ENCODE measurements at regions not wholly inside any gene's neighbourhood (a gene's known extent, or its start where the extent isn't known, plus 50 kb on each side); places are given as distances from the start of the nearest gene placed in this dataset.

- DNase-seq: no peak
- Histone ChIP-seq H3K27ac (ENCODE audit: low read depth, low read length) (no peak overlapping the region), H3K36me3 (ENCODE audit: control insufficient read depth, insufficient read depth, low read length) (no peaks in the 10 kb centered on the region), H3K4me1 (ENCODE audit: control insufficient read depth, insufficient read depth, low read length) (no peaks in the 10 kb centered on the region), H3K4me3 (ENCODE audit: low read length) (no peak overlapping the region), H3K27me3 (ENCODE audit: control insufficient read depth, insufficient read depth, low read length, poor library complexity, severe bottlenecking) (no peaks in the 10 kb centered on the region), H3K9me3 (ENCODE audit: control insufficient read depth, low read length) (no peaks in the 10 kb centered on the region), H3K9ac (ENCODE audit: extremely low read depth, low read length, poor library complexity, severe bottlenecking) (no peak overlapping the region)
- H3K4me1 Mint-ChIP-seq: no peaks in the 10 kb centered on the region
- 94 to 98% methylated on average over 4 of the region's 4 CpGs for WGBS, 2 experiments (ENCODE audit: insufficient coverage in 1 of 2, insufficient read length in 1 of 2)
- no peak overlapping the region for H3K4me3 Mint-ChIP-seq
- no peak for TF ChIP-seq CTCF (conservative IDR thresholded peaks at IDR 0.05)
- H3K27me3 Mint-ChIP-seq (ENCODE audit: insufficient read depth): no peaks in the 10 kb centered on the region
- H3K27ac Mint-ChIP-seq: no peak overlapping the region
- H3K36me3 Mint-ChIP-seq (ENCODE audit: low read depth): no peaks in the 10 kb centered on the region
- H3K9me3 Mint-ChIP-seq: no peaks in the 10 kb centered on the region
Measured at GRCh38 chr5:158559066-158559465, 540.6 kb downstream of the EBF1 start.

GRCh38 chr5:158553962-158554336 is 545.8 kb downstream of the EBF1 start:
- 88 to 100% methylated on average over 1 to 5 of the region's 5 CpGs for WGBS, 2 experiments (ENCODE audit: insufficient coverage in 1 of 2, insufficient read length in 1 of 2)
- peaks cover under 1% of the 10 kb centered on the region for H3K9me3 Mint-ChIP-seq
- no peaks in the 10 kb centered on the region for H3K9me3 ChIP-seq (ENCODE audit: control insufficient read depth, low read length)

GRCh38 chr5:158553195-158553961 is 546.3 kb downstream of the EBF1 start:
- Mint-ChIP-seq H3K4me1 (peaks cover 5% of the 10 kb centered on the region), H3K4me3 (no peak overlapping the region), H3K36me3 (ENCODE audit: low read depth) (no peaks in the 10 kb centered on the region), H3K27ac (no peak overlapping the region), H3K9me3 (peaks cover 6% of the 10 kb centered on the region), H3K27me3 (ENCODE audit: insufficient read depth) (no peaks in the 10 kb centered on the region)
- no peak overlapping the region for H3K4me3 ChIP-seq (ENCODE audit: low read length)
- TF ChIP-seq CTCF (conservative IDR thresholded peaks at IDR 0.05): no peak
- no peaks in the 10 kb centered on the region for H3K36me3 ChIP-seq (ENCODE audit: control insufficient read depth, insufficient read depth, low read length)
- H3K9me3 ChIP-seq (ENCODE audit: control insufficient read depth, low read length): no peaks in the 10 kb centered on the region
- no peak overlapping the region for H3K9ac ChIP-seq (ENCODE audit: extremely low read depth, low read length, poor library complexity, severe bottlenecking)
- no peak for DNase-seq
- no peaks in the 10 kb centered on the region for H3K27me3 ChIP-seq (ENCODE audit: control insufficient read depth, insufficient read depth, low read length, poor library complexity, severe bottlenecking)
- H3K27ac ChIP-seq (ENCODE audit: low read depth, low read length): no peak overlapping the region
- no peaks in the 10 kb centered on the region for H3K4me1 ChIP-seq (ENCODE audit: control insufficient read depth, insufficient read depth, low read length)
- WGBS, 2 experiments (ENCODE audit: insufficient coverage in 1 of 2, insufficient read length in 1 of 2): 91 to 93% methylated on average over 7 to 8 of the region's 8 CpGs

More at GRCh38 chr5:158553962-158554336, 545.8 kb downstream of the EBF1 start:
- H3K4me1 Mint-ChIP-seq: peaks cover 5% of the 10 kb centered on the region
- Histone ChIP-seq H3K27me3 (ENCODE audit: control insufficient read depth, insufficient read depth, low read length, poor library complexity, severe bottlenecking) (no peaks in the 10 kb centered on the region), H3K27ac (ENCODE audit: low read depth, low read length) (no peak overlapping the region), H3K4me1 (ENCODE audit: control insufficient read depth, insufficient read depth, low read length) (no peaks in the 10 kb centered on the region), H3K9ac (ENCODE audit: extremely low read depth, low read length, poor library complexity, severe bottlenecking) (no peak overlapping the region), H3K4me3 (ENCODE audit: low read length) (no peak overlapping the region), H3K36me3 (ENCODE audit: control insufficient read depth, insufficient read depth, low read length) (no peaks in the 10 kb centered on the region)
- DNase-seq: no peak
- no peak for TF ChIP-seq CTCF (conservative IDR thresholded peaks at IDR 0.05)
- no peak overlapping the region for H3K27ac Mint-ChIP-seq
- H3K36me3 Mint-ChIP-seq (ENCODE audit: low read depth): no peaks in the 10 kb centered on the region
- H3K4me3 Mint-ChIP-seq: no peak overlapping the region
- H3K27me3 Mint-ChIP-seq (ENCODE audit: insufficient read depth): no peaks in the 10 kb centered on the region

Measured in endodermal cell (in vitro differentiated cells).